ENCODE measurements at regions not wholly inside any gene's neighbourhood (a gene's known extent, or its start where the extent isn't known, plus 50 kb on each side); places are given as distances from the start of the nearest gene placed in this dataset.
"Not testable (repeated sequence)": the region's sequence is repeated elsewhere in the genome, so short reads cannot be mapped to it uniquely, and the experiment has no call there.

GRCh38 chr1:211206981-211207380 lies 52.2 kb upstream of the RCOR3 start:
- H3K27me3 Mint-ChIP-seq, result no peaks in the 10 kb centered on the region
- no peaks in the 10 kb centered on the region for H3K9me3 ChIP-seq (ENCODE audit: control insufficient read depth, low read length, poor library complexity, severe bottlenecking)
- H3K36me3 Mint-ChIP-seq (ENCODE audit: low read depth), result no peaks in the 10 kb centered on the region
- DNase-seq, result no peak
- no peak overlapping the region for H3K27ac Mint-ChIP-seq
- H3K4me1 Mint-ChIP-seq, result no peaks in the 10 kb centered on the region
- no peak for ATAC-seq
- H3K4me3 Mint-ChIP-seq, result no peak overlapping the region

GRCh38 chr1:211200311-211200710 lies 58.9 kb upstream of the RCOR3 start:
- no peaks in the 10 kb centered on the region for H3K36me3 Mint-ChIP-seq (ENCODE audit: low read depth)
- H3K4me3 Mint-ChIP-seq, result no peak overlapping the region
- H3K27ac Mint-ChIP-seq, result no peak overlapping the region
- ATAC-seq (no peak), DNase-seq (no peak)
- H3K4me1 Mint-ChIP-seq, result peaks cover 2% of the 10 kb centered on the region
- no peaks in the 10 kb centered on the region for H3K9me3 ChIP-seq (ENCODE audit: control insufficient read depth, low read length, poor library complexity, severe bottlenecking)
- H3K27me3 Mint-ChIP-seq, result no peaks in the 10 kb centered on the region

GRCh38 chr1:211198880-211199279 lies 60.3 kb upstream of the RCOR3 start:
- H3K4me1 Mint-ChIP-seq, result peaks cover 2% of the 10 kb centered on the region
- H3K27ac Mint-ChIP-seq, result peak overlapping the region; percentile 24
- ATAC-seq, result no peak

GRCh38 chr1:211198111-211198510 lies 61.1 kb upstream of the RCOR3 start:
- no peaks in the 10 kb centered on the region for H3K36me3 Mint-ChIP-seq (ENCODE audit: low read depth)
- H3K4me3 Mint-ChIP-seq, result no peak overlapping the region
- no peaks in the 10 kb centered on the region for H3K9me3 ChIP-seq (ENCODE audit: control insufficient read depth, low read length, poor library complexity, severe bottlenecking)
- DNase-seq (no peak), ATAC-seq (no peak)
- H3K27me3 Mint-ChIP-seq, result peaks cover 9% of the 10 kb centered on the region
- H3K27ac Mint-ChIP-seq, result no peak overlapping the region
- peaks cover 2% of the 10 kb centered on the region for H3K4me1 Mint-ChIP-seq

More at GRCh38 chr1:211198880-211199279, 60.3 kb upstream of the RCOR3 start:
- Mint-ChIP-seq H3K4me3 (no peak overlapping the region), H3K27me3 (peaks cover 7% of the 10 kb centered on the region), H3K36me3 (ENCODE audit: low read depth) (no peaks in the 10 kb centered on the region)
- DNase-seq, result no peak
- no peaks in the 10 kb centered on the region for H3K9me3 ChIP-seq (ENCODE audit: control insufficient read depth, low read length, poor library complexity, severe bottlenecking)

GRCh38 chr1:211196880-211197279 lies 62.3 kb upstream of the RCOR3 start:
- Mint-ChIP-seq H3K36me3 (ENCODE audit: low read depth) (peaks cover 3% of the 10 kb centered on the region), H3K4me3 (no peak overlapping the region), H3K4me1 (peaks cover 5% of the 10 kb centered on the region), H3K27me3 (peaks cover 14% of the 10 kb centered on the region), H3K27ac (no peak overlapping the region)
- no peaks in the 10 kb centered on the region for H3K9me3 ChIP-seq (ENCODE audit: control insufficient read depth, low read length, poor library complexity, severe bottlenecking)
- ATAC-seq (no peak), DNase-seq (no peak)

GRCh38 chr1:211194826-211195225 lies 60.9 kb upstream of the KCNH1 start:
- Mint-ChIP-seq H3K27me3 (peaks cover 26% of the 10 kb centered on the region), H3K36me3 (ENCODE audit: low read depth) (peaks cover 3% of the 10 kb centered on the region), H3K4me1 (peaks cover 10% of the 10 kb centered on the region), H3K27ac (no peak overlapping the region), H3K4me3 (no peak overlapping the region)
- ATAC-seq (no peak), DNase-seq (no peak)
- H3K9me3 ChIP-seq (ENCODE audit: control insufficient read depth, low read length, poor library complexity, severe bottlenecking), result no peaks in the 10 kb centered on the region

GRCh38 chr1:211192227-211192626 lies 58.3 kb upstream of the KCNH1 start:
- ATAC-seq, result no peak
- H3K27me3 Mint-ChIP-seq, result peaks cover 26% of the 10 kb centered on the region

GRCh38 chr1:211188721-211189120 lies 54.8 kb upstream of the KCNH1 start:
- Mint-ChIP-seq H3K27me3 (peaks cover 17% of the 10 kb centered on the region), H3K4me1 (peaks cover 13% of the 10 kb centered on the region)
- H3K9me3 ChIP-seq (ENCODE audit: control insufficient read depth, low read length, poor library complexity, severe bottlenecking); ATAC-seq; H3K4me3 Mint-ChIP-seq; DNase-seq; H3K36me3 Mint-ChIP-seq (ENCODE audit: low read depth); H3K27ac Mint-ChIP-seq: not testable (repeated sequence)

More at GRCh38 chr1:211192227-211192626, 58.3 kb upstream of the KCNH1 start:
- no peak for DNase-seq
- H3K27ac Mint-ChIP-seq, result no peak overlapping the region
- H3K36me3 Mint-ChIP-seq (ENCODE audit: low read depth), result peaks cover 3% of the 10 kb centered on the region
- peaks cover 11% of the 10 kb centered on the region for H3K4me1 Mint-ChIP-seq
- H3K9me3 ChIP-seq (ENCODE audit: control insufficient read depth, low read length, poor library complexity, severe bottlenecking), result no peaks in the 10 kb centered on the region
- H3K4me3 Mint-ChIP-seq, result no peak overlapping the region

- H3K27ac Mint-ChIP-seq, result no peak overlapping the region
- peaks cover 5% of the 10 kb centered on the region for H3K4me1 Mint-ChIP-seq
- no peak for ATAC-seq
- DNase-seq, result no peak
- H3K36me3 Mint-ChIP-seq (ENCODE audit: low read depth), result no peaks in the 10 kb centered on the region
- peaks cover 16% of the 10 kb centered on the region for H3K27me3 Mint-ChIP-seq
- H3K9me3 ChIP-seq (ENCODE audit: control insufficient read depth, low read length, poor library complexity, severe bottlenecking), result no peaks in the 10 kb centered on the region
- no peak overlapping the region for H3K4me3 Mint-ChIP-seq
These were observed 49.9 kb upstream of the KCNH1 start for GRCh38 chr1:211183747-211184313.

Measured in T-helper 17 cell (primary cell).